ENCODE measurements at regions not wholly inside any gene's neighbourhood (a gene's known extent, or its start where the extent isn't known, plus 50 kb on each side); places are given as distances from the start of the nearest gene placed in this dataset.

DNA sequence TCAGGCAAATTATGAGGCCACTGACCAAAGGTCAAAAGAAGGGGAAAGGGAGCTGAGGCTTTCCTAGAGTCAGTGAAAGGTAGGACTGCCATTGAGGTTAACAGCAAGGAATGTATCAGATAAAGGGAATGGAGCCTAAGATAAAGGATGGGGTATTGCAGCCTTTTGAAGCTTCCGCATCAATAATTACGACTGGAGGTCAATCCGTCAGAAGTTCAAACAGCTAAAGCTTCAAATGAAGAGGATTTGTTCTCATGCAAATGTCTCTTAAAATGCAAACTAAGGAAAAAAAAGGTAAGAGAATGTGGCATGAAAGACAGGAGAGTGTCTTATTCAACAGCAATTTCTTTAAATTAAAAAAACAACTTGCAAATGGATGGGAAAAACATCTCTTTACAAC, 341.1 kb upstream of the RGMB start:
- Histone ChIP-seq H3K4me3 (ENCODE audit: low read depth, low read length) (no peak overlapping the region), H3K27ac (ENCODE audit: low read depth, low read length) (no peak overlapping the region), H3K79me2 (ENCODE audit: control insufficient read depth, insufficient read depth, low read length, unreplicated experiment) (no peaks in the 10 kb centered on the region), H3K4me1 (ENCODE audit: control insufficient read depth, insufficient read depth, low read length, unreplicated experiment) (peaks cover 37% of the 10 kb centered on the region), H3K27me3 (ENCODE audit: insufficient read depth, low read length) (no peaks in the 10 kb centered on the region), H3K36me3 (ENCODE audit: insufficient read depth, low read length) (0 out of 2 replicates have a peak, but pooled peaks cover 5% of the 10 kb centered on the region), H2AFZ (ENCODE audit: low read length, unreplicated experiment) (no peak overlapping the region)

GRCh38 chr5:98433022-98433421, 340.4 kb upstream of the RGMB start:
- H3K36me3 ChIP-seq (ENCODE audit: insufficient read depth, low read length): 0 out of 2 replicates have a peak, but pooled peaks cover 5% of the 10 kb centered on the region
- no peaks in the 10 kb centered on the region for H3K27me3 ChIP-seq (ENCODE audit: insufficient read depth, low read length)
- H3K27ac ChIP-seq (ENCODE audit: low read depth, low read length): peak overlapping the region; percentile 53
- no peak overlapping the region for H3K4me3 ChIP-seq (ENCODE audit: low read depth, low read length)
- H2AFZ ChIP-seq (ENCODE audit: low read length, unreplicated experiment): no peak overlapping the region
- H3K4me1 ChIP-seq (ENCODE audit: control insufficient read depth, insufficient read depth, low read length, unreplicated experiment): peaks cover 31% of the 10 kb centered on the region
- H3K79me2 ChIP-seq (ENCODE audit: control insufficient read depth, insufficient read depth, low read length, unreplicated experiment): no peaks in the 10 kb centered on the region

DNA sequence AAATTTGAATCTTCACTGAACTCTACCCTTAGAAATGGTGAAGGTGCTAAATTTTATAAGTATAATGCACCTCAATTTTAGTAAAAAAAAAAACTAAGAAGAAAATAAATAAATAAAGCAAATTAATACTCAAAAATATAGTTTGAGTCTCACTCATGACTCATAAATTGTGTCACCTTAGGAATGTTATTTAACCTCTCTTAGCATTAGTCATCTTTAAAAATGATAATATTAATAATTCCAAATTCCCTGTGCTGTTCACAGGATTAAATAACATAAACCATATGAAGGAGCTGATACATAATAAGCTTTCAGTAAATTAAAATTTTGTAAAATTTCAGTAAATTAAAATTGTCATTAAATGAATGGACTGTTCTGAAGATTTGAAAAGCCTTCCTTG, 339.8 kb upstream of the RGMB start:
- H3K4me3 ChIP-seq (ENCODE audit: low read depth, low read length): no peak overlapping the region
- no peaks in the 10 kb centered on the region for H3K79me2 ChIP-seq (ENCODE audit: control insufficient read depth, insufficient read depth, low read length, unreplicated experiment)
- 0 out of 2 replicates have a peak, but pooled peaks cover 5% of the 10 kb centered on the region for H3K36me3 ChIP-seq (ENCODE audit: insufficient read depth, low read length)
- no peak overlapping the region for H2AFZ ChIP-seq (ENCODE audit: low read length, unreplicated experiment)
- H3K4me1 ChIP-seq (ENCODE audit: control insufficient read depth, insufficient read depth, low read length, unreplicated experiment): peaks cover 24% of the 10 kb centered on the region
- H3K27ac ChIP-seq (ENCODE audit: low read depth, low read length): peak overlapping the region; percentile 53
- no peaks in the 10 kb centered on the region for H3K27me3 ChIP-seq (ENCODE audit: insufficient read depth, low read length)

DNA sequence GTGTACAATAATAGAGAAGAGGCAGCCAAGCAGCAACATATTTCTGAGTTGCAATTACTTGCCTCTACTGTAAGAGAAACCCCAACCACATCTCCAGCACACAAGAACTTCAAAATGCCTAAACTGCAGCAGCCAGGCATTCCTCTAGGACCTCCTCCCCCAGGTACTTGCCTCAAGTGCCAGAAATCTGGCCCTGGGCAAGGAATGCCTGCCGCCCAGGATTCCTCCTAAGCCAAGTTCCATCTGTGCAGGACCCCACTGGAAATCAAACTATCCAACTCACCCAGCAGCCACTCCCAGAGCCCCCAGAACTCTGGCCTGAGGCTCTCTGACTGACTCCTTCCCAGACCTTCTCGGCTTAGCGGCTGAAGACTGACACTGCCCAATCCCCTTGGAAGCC, 336.8 kb upstream of the RGMB start:
- no peak overlapping the region for H3K4me3 ChIP-seq (ENCODE audit: low read depth, low read length)
- H3K27me3 ChIP-seq (ENCODE audit: insufficient read depth, low read length): no peaks in the 10 kb centered on the region
- no peak overlapping the region for H2AFZ ChIP-seq (ENCODE audit: low read length, unreplicated experiment)
- H3K36me3 ChIP-seq (ENCODE audit: insufficient read depth, low read length): 0 out of 2 replicates have a peak, but pooled peaks cover 5% of the 10 kb centered on the region
- no peaks in the 10 kb centered on the region for H3K79me2 ChIP-seq (ENCODE audit: control insufficient read depth, insufficient read depth, low read length, unreplicated experiment)
- peaks cover 17% of the 10 kb centered on the region for H3K4me1 ChIP-seq (ENCODE audit: control insufficient read depth, insufficient read depth, low read length, unreplicated experiment)
- H3K27ac ChIP-seq (ENCODE audit: low read depth, low read length): no peak overlapping the region

DNA sequence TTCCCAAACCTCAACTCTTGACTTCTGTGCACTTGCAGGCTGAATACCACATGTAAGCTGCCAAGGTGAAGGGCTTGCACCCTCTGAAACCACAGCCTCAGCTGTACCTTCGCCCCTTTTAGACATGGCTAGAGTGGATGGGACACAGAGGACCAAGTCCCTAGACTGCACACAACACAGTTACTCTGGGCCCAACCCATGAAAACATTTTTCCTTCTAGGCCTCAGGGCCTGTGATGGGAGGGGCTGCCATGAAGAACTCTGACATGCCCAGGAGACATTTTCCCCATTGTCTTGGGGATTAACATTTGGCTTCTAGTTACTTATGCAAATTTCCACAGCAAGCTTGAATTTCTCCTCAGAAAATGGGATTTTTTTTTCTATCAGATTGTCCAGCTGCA, 331.0 kb upstream of the RGMB start:
- no peaks in the 10 kb centered on the region for H3K36me3 ChIP-seq (ENCODE audit: insufficient read depth, low read length)

GRCh38 chr5:98443881-98444280, 329.6 kb upstream of the RGMB start:
- Histone ChIP-seq H3K36me3 (ENCODE audit: insufficient read depth, low read length) (no peaks in the 10 kb centered on the region), H3K79me2 (ENCODE audit: control insufficient read depth, insufficient read depth, low read length, unreplicated experiment) (no peaks in the 10 kb centered on the region), H3K4me3 (ENCODE audit: low read depth, low read length) (no peak overlapping the region), H3K4me1 (ENCODE audit: control insufficient read depth, insufficient read depth, low read length, unreplicated experiment) (no peaks in the 10 kb centered on the region), H3K27ac (ENCODE audit: low read depth, low read length) (no peak overlapping the region), H2AFZ (ENCODE audit: low read length, unreplicated experiment) (no peak overlapping the region), H3K27me3 (ENCODE audit: insufficient read depth, low read length) (no peaks in the 10 kb centered on the region)

More for the DNA sequence above, 331.0 kb upstream of the RGMB start:
- H3K4me1 ChIP-seq (ENCODE audit: control insufficient read depth, insufficient read depth, low read length, unreplicated experiment): no peaks in the 10 kb centered on the region
- no peaks in the 10 kb centered on the region for H3K27me3 ChIP-seq (ENCODE audit: insufficient read depth, low read length)
- no peak overlapping the region for H2AFZ ChIP-seq (ENCODE audit: low read length, unreplicated experiment)
- H3K79me2 ChIP-seq (ENCODE audit: control insufficient read depth, insufficient read depth, low read length, unreplicated experiment): no peaks in the 10 kb centered on the region
- H3K27ac ChIP-seq (ENCODE audit: low read depth, low read length): no peak overlapping the region
- H3K4me3 ChIP-seq (ENCODE audit: low read depth, low read length): no peak overlapping the region

- H3K27me3 ChIP-seq (ENCODE audit: insufficient read depth, low read length): no peaks in the 10 kb centered on the region
These were observed 320.2 kb upstream of the RGMB start for GRCh38 chr5:98453296-98453695.

DNA sequence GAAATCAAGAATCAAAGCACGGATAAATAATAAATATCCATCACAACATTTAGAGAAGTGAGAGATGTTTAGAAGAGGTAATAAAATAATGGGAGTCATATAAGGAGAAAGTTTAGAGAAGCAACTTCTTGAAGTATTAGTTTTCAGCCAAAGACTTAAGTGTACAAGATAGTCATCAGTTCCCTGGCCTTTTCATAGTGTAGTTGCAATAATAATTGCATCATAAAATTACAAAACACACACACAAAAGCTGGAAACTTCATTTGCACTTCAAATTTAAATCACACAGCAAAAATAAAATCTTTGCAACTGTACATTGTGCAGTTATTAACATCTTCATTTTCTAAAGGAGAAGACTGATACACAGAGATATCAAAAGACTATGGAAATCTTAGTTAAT, 319.1 kb upstream of the RGMB start:
- H3K27me3 ChIP-seq (ENCODE audit: insufficient read depth, low read length): no peaks in the 10 kb centered on the region
- peaks cover 34% of the 10 kb centered on the region for H3K4me1 ChIP-seq (ENCODE audit: control insufficient read depth, insufficient read depth, low read length, unreplicated experiment)
- H3K27ac ChIP-seq (ENCODE audit: low read depth, low read length): peak overlapping the region; percentile 93
- H3K36me3 ChIP-seq (ENCODE audit: insufficient read depth, low read length): 0 out of 2 replicates have a peak, but pooled peaks cover 2% of the 10 kb centered on the region
- peak overlapping the region; percentile 16 for H2AFZ ChIP-seq (ENCODE audit: low read length, unreplicated experiment)
- no peaks in the 10 kb centered on the region for H3K79me2 ChIP-seq (ENCODE audit: control insufficient read depth, insufficient read depth, low read length, unreplicated experiment)
- H3K4me3 ChIP-seq (ENCODE audit: low read depth, low read length): peak overlapping the region; percentile 23; the same call in 1 of the 2 replicates

More at GRCh38 chr5:98453296-98453695, 320.2 kb upstream of the RGMB start:
- Histone ChIP-seq H3K36me3 (ENCODE audit: insufficient read depth, low read length) (0 out of 2 replicates have a peak, but pooled peaks cover 3% of the 10 kb centered on the region), H3K79me2 (ENCODE audit: control insufficient read depth, insufficient read depth, low read length, unreplicated experiment) (no peaks in the 10 kb centered on the region), H3K4me1 (ENCODE audit: control insufficient read depth, insufficient read depth, low read length, unreplicated experiment) (peaks cover 29% of the 10 kb centered on the region), H3K4me3 (ENCODE audit: low read depth, low read length) (no peak overlapping the region), H2AFZ (ENCODE audit: low read length, unreplicated experiment) (no peak overlapping the region), H3K27ac (ENCODE audit: low read depth, low read length) (peak overlapping the region; percentile 93; the same call in 1 of the 2 replicates)

DNA sequence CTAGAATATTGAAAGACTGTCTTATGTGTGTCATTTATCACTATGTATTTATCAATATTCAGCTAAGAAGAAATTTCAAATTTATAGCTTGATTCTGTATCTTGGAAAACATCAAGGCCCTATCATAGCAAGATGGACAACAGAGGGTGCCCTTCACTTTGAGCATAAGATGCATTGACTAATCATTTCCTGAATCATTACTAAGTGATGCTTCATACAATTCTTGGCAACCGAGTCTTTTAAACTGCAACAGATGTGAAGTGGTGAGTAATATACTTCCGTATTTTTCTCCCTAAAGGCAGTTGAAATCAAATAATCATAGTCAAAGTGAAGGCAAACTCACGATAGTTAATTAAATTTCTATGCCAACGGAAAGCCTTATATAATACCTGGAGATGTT, 318.6 kb upstream of the RGMB start:
- peaks cover 34% of the 10 kb centered on the region for H3K4me1 ChIP-seq (ENCODE audit: control insufficient read depth, insufficient read depth, low read length, unreplicated experiment)

GRCh38 chr5:98455665-98456064, 317.8 kb upstream of the RGMB start:
- Histone ChIP-seq H3K4me3 (ENCODE audit: low read depth, low read length) (peak overlapping the region; percentile 65), H3K27me3 (ENCODE audit: insufficient read depth, low read length) (no peaks in the 10 kb centered on the region), H3K36me3 (ENCODE audit: insufficient read depth, low read length) (no peaks in the 10 kb centered on the region), H2AFZ (ENCODE audit: low read length, unreplicated experiment) (peak overlapping the region; percentile 90), H3K27ac (ENCODE audit: low read depth, low read length) (peak overlapping the region; percentile 93), H3K4me1 (ENCODE audit: control insufficient read depth, insufficient read depth, low read length, unreplicated experiment) (peaks cover 34% of the 10 kb centered on the region), H3K79me2 (ENCODE audit: control insufficient read depth, insufficient read depth, low read length, unreplicated experiment) (no peaks in the 10 kb centered on the region)

More for the DNA sequence above, 318.6 kb upstream of the RGMB start:
- peak overlapping the region; percentile 65 for H3K4me3 ChIP-seq (ENCODE audit: low read depth, low read length)
- no peaks in the 10 kb centered on the region for H3K27me3 ChIP-seq (ENCODE audit: insufficient read depth, low read length)
- H3K36me3 ChIP-seq (ENCODE audit: insufficient read depth, low read length): no peaks in the 10 kb centered on the region
- no peaks in the 10 kb centered on the region for H3K79me2 ChIP-seq (ENCODE audit: control insufficient read depth, insufficient read depth, low read length, unreplicated experiment)
- H3K27ac ChIP-seq (ENCODE audit: low read depth, low read length): peak overlapping the region; percentile 93
- peak overlapping the region; percentile 90 for H2AFZ ChIP-seq (ENCODE audit: low read length, unreplicated experiment)

GRCh38 chr5:98458004-98458403, 315.5 kb upstream of the RGMB start:
- H2AFZ ChIP-seq (ENCODE audit: low read length, unreplicated experiment): no peak overlapping the region
- H3K36me3 ChIP-seq (ENCODE audit: insufficient read depth, low read length): no peaks in the 10 kb centered on the region
- H3K79me2 ChIP-seq (ENCODE audit: control insufficient read depth, insufficient read depth, low read length, unreplicated experiment): no peaks in the 10 kb centered on the region
- H3K4me3 ChIP-seq (ENCODE audit: low read depth, low read length): no peak overlapping the region
- H3K27me3 ChIP-seq (ENCODE audit: insufficient read depth, low read length): no peaks in the 10 kb centered on the region
- H3K4me1 ChIP-seq (ENCODE audit: control insufficient read depth, insufficient read depth, low read length, unreplicated experiment): peaks cover 34% of the 10 kb centered on the region
- H3K27ac ChIP-seq (ENCODE audit: low read depth, low read length): peak overlapping the region; percentile 40

Measured in ACC112 (cell line).